ENCODE measurements at regions not wholly inside any gene's neighbourhood (a gene's known extent, or its start where the extent isn't known, plus 50 kb on each side); places are given as distances from the start of the nearest gene placed in this dataset.

GRCh38 chr16:9169094-9169493 is 77.7 kb downstream of the HAPSTR1 start:
- no peak overlapping the region for H3K4me3 ChIP-seq (ENCODE audit: low read depth, low read length)
- DNase-seq (ENCODE audit: low read depth) = no peak
- no peak for TF ChIP-seq CTCF (IDR thresholded peaks at IDR 0.05; ENCODE audit: insufficient read depth, low read depth, low read length, missing control alignments)

GRCh38 chr16:9170470-9170869 is 79.0 kb downstream of the HAPSTR1 start:
- no peak for DNase-seq (ENCODE audit: low read depth)
- TF ChIP-seq CTCF (IDR thresholded peaks at IDR 0.05; ENCODE audit: insufficient read depth, low read depth, low read length, missing control alignments) = no peak
- no peak overlapping the region for H3K4me3 ChIP-seq (ENCODE audit: low read depth, low read length)

- no peak for DNase-seq (ENCODE audit: low read depth)
- no peak for TF ChIP-seq CTCF (IDR thresholded peaks at IDR 0.05; ENCODE audit: insufficient read depth, low read depth, low read length, missing control alignments)
Observed at GRCh38 chr16:9176547-9177418, 85.3 kb downstream of the HAPSTR1 start.

GRCh38 chr16:9177861-9178260 is 86.4 kb downstream of the HAPSTR1 start:
- no peak for DNase-seq (ENCODE audit: low read depth)
- no peak for TF ChIP-seq CTCF (IDR thresholded peaks at IDR 0.05; ENCODE audit: insufficient read depth, low read depth, low read length, missing control alignments)
- H3K4me3 ChIP-seq (ENCODE audit: low read depth, low read length) = no peak overlapping the region

More at GRCh38 chr16:9176547-9177418, 85.3 kb downstream of the HAPSTR1 start:
- H3K4me3 ChIP-seq (ENCODE audit: low read depth, low read length) = no peak overlapping the region

GRCh38 chr16:9183682-9184353 is 92.4 kb downstream of the HAPSTR1 start:
- no peak for TF ChIP-seq CTCF (IDR thresholded peaks at IDR 0.05; ENCODE audit: insufficient read depth, low read depth, low read length, missing control alignments)
- no peak overlapping the region for H3K4me3 ChIP-seq (ENCODE audit: low read depth, low read length)
- no peak for DNase-seq (ENCODE audit: low read depth)

GRCh38 chr16:9184354-9184690 is 92.9 kb downstream of the HAPSTR1 start:
- H3K4me3 ChIP-seq (ENCODE audit: low read depth, low read length) = no peak overlapping the region
- TF ChIP-seq CTCF (IDR thresholded peaks at IDR 0.05; ENCODE audit: insufficient read depth, low read depth, low read length, missing control alignments) = no peak
- DNase-seq (ENCODE audit: low read depth) = no peak
